HG03439 (cell line): ENCODE measurements at regions not wholly inside any gene's neighbourhood (a gene's known extent, or its start where the extent isn't known, plus 50 kb on each side); places are given as distances from the start of the nearest gene placed in this dataset.
A peak's percentile ranks its signal among the peaks of the same experiment; 100 is the strongest.
"Not testable (repeated sequence)": the region's sequence is repeated elsewhere in the genome, so short reads cannot be mapped to it uniquely, and the experiment has no call there.

ENCODE experiments used
- ATAC-seq: cut with Tn5 transposase; IDR thresholded peaks from one replicate; pipeline ENCODE4 v1.9.1; 2021; ENCODE audit warnings: mild to moderate bottlenecking, moderate library complexity; ENCODE audit not compliant: unreplicated experiment

DNA sequence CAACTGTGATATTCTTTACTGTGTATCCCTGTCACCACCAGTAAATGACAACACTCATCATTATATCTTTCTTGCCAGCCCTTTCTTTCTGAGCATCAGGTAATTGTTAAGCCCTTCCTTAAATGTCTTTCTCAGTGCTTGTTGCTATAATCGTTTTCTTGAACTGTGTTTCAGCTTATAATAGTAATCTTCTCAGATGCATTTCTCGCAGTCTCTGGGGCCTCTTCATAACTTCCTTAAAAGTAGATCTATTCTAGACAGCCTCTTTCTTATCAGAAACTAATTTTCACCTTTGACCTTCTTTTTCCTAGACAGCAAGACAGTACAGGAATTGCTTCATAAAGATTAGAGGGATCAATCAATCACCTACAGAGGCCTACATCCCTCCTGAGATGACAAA lies 648.1 kb downstream of the CPS1 start:
- ATAC-seq: peak; percentile 45

DNA sequence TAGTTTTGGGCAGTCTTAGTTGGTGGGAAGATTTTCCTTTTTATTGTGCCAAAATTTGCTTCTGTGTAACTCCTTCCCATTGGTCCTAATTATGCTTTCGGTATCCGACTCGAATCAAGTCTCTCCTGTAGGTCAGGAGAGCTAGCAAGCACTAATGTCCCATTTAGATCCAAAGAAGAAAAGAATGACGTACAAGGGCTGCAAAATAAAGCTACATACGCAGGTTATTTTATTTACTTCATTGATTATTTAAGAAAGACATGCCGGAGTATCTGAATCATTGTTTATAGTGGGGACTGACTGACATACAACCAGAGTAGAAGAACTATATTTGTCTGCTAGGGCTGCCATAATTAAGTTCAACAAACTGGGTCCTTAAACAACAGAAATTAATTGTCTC lies 648.5 kb downstream of the CPS1 start:
- no peak for ATAC-seq

DNA sequence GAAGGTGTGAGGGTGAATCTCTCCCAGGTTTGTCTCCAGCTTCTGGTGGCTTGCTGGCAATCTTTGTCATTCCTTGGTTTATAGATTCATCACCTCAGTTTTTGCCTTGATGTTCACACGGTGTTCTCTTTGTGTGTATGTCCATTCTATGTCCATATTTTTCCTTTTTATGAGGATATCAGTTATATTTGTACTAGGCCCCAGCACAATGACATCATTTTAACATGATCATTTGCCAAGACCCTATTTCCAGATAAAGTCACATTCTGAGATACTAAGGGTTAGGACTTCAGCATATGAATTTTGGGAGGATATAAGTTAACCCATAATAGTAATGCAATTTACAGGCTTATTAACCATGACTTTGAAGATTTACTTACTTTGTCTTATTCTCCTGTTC lies 649.0 kb downstream of the CPS1 start:
- ATAC-seq: no peak

DNA sequence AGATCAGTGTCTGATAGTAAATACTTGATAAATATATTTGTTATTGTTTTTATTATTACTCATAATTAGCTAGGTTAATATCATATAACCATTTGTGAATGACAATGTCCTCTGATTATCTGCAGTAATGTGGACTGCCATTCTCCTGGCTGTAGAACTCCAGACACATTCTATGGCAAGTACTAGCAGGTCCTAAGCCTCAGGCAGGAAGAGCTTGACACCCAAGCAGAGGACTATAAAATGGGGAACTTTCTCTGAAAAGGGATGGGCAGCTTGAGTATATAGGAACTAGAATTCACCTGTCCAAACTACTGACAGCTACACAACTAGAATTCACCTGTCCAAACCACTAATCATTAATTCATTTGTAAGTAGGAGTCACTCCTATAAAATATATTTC lies 649.4 kb downstream of the CPS1 start:
- ATAC-seq: no peak

DNA sequence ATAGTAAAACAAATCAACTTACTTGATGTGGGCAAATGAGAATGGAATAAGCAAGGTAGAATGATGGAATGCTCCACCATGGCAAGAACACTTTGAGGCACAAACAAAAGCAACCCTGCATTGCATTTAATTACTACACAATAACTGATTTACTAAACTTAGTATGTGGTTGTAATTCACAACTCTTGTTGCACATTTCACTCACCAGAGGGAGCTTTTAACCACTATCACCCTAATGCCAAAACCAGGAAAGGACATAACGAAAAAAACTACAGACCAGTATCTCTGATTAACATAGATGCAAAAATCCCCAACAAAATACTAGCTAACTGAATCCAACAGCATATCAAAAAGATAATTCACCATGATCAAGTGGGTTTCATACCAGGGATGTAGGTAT lies 659.8 kb downstream of the CPS1 start:
- ATAC-seq: no peak

DNA sequence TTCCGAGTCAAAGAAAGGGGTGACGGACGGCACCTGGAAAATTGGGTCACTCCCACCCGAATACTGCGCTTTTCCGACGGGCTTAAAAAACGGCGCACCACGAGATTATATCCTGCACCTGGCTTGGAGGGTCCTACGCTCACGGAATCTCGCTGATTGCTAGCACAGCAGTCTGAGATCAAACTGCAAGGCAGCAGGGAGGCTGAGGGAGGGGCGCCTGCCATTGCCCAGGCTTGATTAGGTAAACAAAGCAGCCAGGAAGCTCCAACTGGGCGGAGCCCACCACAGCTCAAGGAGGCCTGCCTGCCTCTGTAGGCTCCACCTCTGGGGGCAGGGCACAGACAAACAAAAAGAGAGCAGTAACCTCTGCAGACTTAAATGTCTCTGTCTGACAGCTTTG lies 663.1 kb downstream of the CPS1 start:
- not testable (repeated sequence) for ATAC-seq

DNA sequence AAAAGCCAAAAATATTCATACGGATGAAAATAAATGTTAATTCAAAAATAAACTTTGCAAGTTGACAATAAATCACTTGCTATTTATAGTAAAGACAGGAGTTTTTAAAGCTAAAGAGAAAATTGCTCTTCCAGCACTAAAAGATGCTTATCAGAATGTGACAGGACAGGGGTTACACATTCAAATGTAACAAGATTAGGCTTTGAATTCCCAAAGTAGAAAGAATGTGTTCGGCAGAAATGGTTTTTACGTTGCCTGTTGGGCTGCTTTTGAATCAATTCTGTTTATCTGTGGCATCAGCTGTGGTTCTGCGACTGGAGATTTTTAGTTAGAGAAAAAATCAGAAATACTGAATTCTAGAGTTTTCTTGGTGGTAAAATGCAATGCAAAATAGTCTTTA lies 669.4 kb downstream of the CPS1 start:
- ATAC-seq: no peak

DNA sequence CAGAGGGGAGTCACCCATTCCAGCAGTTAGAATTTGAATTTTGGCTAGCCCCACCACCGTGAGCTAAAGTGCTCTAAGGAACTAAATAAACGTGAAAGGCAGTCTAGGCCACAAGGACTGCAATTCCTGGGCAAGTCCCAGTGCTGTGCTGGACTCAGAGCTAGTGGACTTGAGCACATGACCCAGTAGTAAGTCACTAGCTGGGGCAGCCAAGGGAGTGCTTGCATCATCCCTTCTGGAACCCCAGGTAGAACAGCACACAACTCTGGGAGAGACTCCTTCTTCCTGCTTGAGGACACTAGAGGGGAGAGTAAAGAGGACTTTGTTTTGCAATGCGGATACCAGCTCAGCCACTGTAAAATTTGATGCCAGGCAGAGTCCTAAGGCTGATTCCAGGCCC lies 672.2 kb downstream of the CPS1 start:
- ATAC-seq: no peak

DNA sequence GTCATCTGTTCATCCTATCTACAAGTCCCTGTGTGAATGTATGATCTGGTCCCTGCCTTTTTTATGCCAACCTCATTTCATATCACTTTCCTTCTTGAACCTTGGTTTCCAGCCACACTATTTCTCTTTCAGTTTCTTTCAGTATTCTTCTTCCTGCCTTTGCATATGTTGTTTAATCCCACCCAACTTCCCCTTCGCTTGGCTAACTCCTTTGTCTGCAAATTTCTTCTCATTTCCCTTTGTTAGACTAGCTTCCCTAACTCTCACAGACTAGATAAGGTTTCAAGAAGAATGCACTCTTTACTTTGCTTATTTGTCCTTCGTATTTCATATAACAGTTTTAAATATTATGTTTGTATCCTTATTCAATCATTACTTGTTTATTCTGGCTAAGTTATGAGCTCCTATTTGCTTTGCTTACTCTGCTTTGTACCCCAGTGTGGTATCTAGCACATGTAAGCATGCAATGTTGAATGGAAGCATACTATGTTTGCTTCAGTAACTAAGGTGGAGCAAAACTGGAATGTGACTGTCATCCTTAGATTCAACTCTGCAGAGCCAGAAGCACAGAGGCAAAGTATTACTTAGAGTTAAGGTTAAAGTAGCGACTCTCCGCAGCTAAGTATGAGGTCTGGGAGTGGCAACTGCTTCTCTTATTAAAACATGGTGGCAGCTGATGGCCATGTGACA lies 681.3 kb downstream of the CPS1 start:
- ATAC-seq: no peak

DNA sequence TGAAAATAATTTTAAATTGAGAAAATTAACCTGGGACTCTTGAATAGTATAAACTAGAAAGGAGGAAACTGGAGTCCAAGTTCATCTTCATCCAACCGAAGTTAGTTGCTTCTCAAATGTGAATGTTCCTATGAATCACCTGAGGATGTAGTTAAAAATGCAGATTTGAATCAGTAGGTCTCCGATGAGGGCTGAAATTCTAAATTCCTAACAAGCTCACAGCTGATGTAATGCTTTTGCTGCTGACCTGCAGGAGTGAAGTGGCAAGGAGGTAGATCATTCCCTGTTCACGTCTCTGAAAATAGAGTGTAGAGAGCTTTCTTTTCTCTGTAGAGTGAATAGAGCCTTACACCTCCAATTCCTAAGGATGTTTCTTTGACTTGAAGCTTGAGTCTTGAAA lies 685.5 kb downstream of the CPS1 start:
- no peak for ATAC-seq

DNA sequence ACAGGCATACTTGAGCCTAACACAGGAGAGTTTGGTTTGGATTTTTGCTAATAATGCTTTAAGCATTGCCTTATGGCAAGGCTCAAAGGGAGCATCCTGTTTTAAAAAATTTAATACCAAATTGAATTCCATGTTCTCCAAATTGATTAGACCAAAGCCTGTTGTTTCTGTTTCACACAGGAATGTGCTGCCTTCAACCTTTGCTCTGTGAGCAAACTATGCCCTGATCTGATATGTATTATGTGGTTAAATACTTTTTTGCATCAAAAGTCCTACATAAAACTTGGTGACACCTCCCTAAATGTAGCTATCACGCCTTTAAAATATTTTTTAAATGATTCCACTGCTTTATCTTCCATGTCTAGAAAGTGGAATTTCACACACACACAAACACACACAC lies 691.4 kb downstream of the CPS1 start:
- ATAC-seq: no peak

DNA sequence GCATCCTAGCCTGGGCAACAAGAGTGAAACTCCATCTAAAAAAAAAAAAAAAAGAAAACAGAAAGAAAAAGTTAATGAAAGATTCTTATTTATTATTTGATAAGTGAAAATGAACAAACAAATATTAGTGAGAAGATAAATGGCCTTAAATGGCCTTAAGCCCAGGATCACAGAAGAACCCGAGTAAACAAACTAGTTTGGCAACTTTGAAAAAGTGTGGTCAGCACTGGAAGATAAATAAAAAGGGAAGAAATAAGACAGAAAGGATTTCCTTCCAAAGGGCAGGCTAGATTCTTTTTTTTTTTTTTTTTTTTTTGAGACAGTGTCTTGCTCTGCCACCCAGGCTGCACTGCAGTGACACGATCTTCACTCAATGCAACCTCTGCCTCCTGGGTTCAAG lies 692.4 kb downstream of the CPS1 start:
- no peak for ATAC-seq

DNA sequence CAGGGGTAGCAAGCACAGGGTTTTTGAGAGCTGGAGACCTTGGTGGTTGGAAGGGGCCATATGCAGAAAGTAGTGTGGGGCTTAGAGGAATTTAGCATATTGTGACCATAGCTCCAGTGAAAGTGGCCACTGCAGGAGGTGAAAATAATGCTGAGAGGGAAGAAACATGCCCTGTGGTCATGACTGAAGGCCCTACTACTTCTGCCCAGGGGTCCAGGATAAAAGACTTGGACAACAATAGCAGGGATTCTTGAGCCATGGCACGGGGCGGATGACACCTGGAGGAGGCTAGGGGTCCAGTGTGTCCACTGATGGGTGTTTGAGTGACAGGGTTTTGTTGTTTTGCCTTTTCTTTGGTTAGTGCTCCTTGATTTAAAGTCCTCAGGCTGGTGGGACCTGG lies 694.6 kb downstream of the CPS1 start:
- ATAC-seq: no peak

DNA sequence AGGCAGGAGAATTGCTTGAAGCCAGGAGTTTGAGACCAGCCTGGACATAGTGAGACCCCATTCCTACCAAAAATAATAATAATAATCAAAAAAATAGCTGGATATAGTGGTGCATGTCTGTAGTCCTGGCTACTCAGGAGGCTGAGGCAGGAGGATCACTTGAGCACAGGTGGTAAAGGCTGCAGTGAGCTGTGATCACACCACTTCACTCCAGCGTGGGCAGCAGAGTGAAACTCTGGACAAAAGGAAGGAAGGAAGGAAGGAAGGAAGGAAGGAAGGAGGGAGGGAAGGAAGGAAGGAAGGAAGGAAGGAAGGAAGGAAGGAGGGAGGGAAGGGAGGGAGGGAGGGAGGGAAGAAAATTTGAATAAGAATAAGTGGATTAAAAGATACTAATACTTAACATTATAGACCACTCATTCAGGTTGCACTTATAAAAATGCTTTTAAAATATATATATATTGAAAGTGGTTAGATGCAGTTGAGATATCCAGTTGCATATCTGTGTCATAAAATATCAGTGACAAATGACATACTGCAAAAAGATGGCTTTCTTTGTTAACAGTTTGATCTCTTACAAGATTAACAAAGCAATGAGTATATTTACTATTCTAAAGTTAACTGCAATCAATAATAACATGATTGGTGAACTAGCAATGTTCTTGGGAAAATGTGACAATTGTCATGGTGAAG lies 702.4 kb downstream of the CPS1 start:
- ATAC-seq: no peak

DNA sequence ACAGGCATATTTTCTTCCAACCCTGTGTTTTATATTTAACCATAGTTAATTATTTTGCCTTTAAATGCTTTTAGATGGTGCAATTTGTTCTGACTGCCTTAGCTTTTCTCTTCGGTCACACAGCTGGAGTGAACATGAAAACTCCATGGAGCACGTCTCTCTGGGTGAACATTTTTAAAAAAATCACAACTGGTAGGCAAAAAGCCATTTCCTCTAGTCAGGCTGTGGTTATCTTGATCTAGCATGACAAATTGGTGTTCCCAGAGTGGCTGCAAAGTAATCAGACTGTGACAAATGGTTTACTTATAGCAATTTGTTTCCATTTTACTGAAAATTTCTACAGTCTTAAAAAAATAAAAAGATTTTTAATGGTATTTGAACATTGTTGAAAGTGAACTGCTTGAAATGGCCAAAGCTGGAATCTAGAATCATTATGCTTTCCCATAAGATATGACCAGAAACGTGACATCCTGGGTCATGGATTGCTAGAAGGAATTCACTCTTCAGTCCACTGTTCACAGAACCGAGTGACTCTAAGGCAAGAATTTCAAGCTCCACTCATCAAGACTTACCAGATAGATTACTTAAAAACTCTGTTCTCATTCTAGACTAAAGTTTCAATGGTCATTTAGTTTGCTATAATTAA lies 703.6 kb downstream of the CPS1 start:
- no peak for ATAC-seq

DNA sequence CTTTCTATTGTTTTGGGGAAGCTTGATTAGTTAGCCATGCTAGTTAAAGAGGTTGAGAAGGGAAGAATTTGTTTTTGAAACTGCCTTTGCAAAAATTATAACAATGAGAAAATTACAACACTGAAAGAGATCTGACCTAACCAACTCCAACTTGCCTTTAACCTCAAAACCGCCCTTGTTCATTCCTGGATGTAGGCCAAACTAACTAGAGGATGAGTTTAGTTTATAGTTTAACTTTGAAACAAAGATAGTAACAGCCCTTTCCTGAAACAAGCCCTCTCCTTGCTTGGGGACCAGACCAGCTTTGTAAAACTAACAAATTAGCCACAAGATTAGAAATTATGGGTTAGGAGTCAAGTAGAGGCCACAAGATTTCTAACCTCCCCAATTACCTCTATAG lies 713.9 kb downstream of the CPS1 start:
- no peak for ATAC-seq

DNA sequence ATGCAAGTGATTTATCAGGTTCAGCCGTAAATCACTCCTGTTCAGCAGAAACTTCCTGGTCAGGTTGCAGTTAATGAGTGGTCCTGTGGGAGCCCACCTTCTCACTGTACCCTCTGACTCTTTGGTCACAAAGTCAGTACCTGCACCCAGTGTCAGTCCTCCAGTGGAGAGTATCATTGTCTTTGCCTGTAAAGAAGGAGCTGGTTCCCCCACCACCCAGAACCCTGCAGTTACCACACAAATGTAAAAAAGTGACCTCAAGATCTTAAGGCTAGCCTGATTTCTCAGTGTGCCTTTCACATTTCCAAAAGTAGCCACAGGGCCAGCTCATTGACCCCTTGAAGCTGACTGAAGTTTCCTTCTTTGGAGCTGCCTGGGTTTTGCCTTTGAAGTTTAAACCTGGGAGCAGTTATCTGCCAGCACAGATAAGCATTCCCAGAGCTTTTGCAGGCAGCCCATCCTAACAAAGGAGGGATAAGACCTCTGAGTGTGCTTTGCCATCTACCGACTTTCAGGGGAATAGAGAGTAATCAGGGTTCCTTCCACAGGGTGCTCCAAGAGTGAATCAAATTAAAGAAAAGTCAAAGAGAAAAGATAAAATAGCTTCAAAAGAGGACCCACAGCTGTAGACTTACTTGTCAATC lies 725.2 kb downstream of the CPS1 start:
- no peak for ATAC-seq

DNA sequence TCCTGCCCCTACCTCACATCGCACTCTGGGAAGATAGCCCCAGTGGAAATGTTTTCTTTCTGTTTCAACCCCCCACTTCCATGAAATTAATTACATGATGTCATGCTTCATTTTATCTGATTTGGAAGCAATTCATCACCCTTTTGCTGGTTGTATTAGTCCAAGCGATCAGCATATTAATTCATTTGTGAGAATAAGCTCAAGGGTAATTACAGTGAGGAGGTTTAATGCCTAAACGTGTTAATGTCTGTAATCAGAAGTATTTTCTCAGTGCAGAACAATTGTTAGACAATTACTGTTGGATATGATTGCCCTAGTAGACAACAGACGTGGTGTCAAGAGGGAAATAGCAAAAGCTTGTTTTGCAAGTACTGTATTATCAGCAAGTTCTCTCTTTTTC lies 746.3 kb downstream of the CPS1 start:
- no peak for ATAC-seq

DNA sequence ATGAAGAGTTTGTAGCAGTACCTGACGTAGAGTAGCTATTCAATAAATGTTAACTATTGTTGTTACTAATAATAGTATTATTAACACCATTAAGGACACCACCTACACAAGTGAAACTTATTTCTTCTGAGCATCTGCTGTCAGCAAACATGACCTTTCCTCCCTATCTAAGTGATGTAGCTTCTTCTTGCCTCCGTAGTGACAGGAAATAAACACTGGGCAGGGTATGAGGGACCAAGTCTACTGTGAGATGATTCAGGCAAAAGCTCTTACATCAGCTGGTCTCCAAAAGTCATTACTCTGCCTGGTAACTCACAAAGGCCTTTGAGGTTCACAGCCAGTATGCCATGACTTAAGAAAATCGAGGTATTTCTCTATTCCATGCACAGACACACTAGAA lies 750.5 kb downstream of the CPS1 start:
- ATAC-seq: peak; percentile 51
